Psoas muscle (tissue), 7 donors: ENCODE measurements at regions not wholly inside any gene's neighbourhood (a gene's known extent, or its start where the extent isn't known, plus 50 kb on each side); places are given as distances from the start of the nearest gene placed in this dataset.

Experiments used
- ATAC-seq, 4 donors: fragments of 200-7000 bp; cut with Tn5 transposase; one replicate each; pipeline ENCODE4 v1.9.1; 2020; ENCODE audit warnings: moderate library complexity in 3 of 4, mild to moderate bottlenecking in 2 of 4
- DNase-seq, 2 donors: peaks; one replicate each; pipeline ENCODE4 v3.0.0-alpha.2; 2020
- H3K27ac ChIP-seq: fragments of 200-600 bp; one replicate; pipeline ENCODE4 v1.8.0; 2022
- H3K27me3 ChIP-seq, 3 donors: fragments of 200-600 bp in 1 of 3; one replicate each; pipeline versions ENCODE4 v1.6.1 to v1.8.0; 2013 to 2022; ENCODE audit warnings: low read length in 2 of 3, mild to moderate bottlenecking in 2 of 3, moderate library complexity in 1 of 3; ENCODE audit not compliant: insufficient read depth in 3 of 3
- H3K36me3 ChIP-seq, 2 donors: fragments of 200-600 bp in 1 of 2; one replicate each; pipeline versions ENCODE4 v1.6.1 to v1.8.0; 2013 to 2022; ENCODE audit warnings: low read depth in 1 of 2, mild to moderate bottlenecking in 1 of 2, moderate library complexity in 1 of 2; ENCODE audit not compliant: insufficient read depth in 1 of 2
- H3K4me1 ChIP-seq: fragments of 200-600 bp; one replicate; pipeline ENCODE4 v1.8.0; 2022
- H3K4me3 ChIP-seq: fragments of 200-600 bp; one replicate; pipeline ENCODE4 v1.8.0; 2022; ENCODE audit warnings: mild to moderate bottlenecking
- H3K9me3 ChIP-seq: fragments of 200-600 bp; one replicate; pipeline ENCODE4 v1.8.0; 2022
- CTCF ChIP-seq: fragments of 200-600 bp; IDR thresholded peaks from one replicate; pipeline ENCODE4 v1.8.0; 2022; ENCODE audit warnings: antibody characterized with exemption
- WGBS, 3 donors: extraction: QIAGEN DNeasy Blood & Tissue Kit; methylation state at CpG; one replicate each; pipeline versions ENCODE4 v1.1.6 to v1.1.7; 2013; 5-methylcytosine and 5-hydroxymethylcytosine counted together
- intact Hi-C, 2 donors: fragments of 100-400 bp; cut with DNase I; formaldehyde crosslinking; loops; one replicate each; pipeline versions ENCODE4 v1.11.0 to v1.14.2; 2022
- donor health status: healthy with polysubstance abuse.
- donor health status: DM: no; HTN: no; CAD: no; lungs with moderate emphysema.
- donor health status: Bipolar disorder and iron deficiency.
- donor health status: healthy.
- donor health status: DM: yes; HTN: yes; CAD: no.
- donor health status: DM: no; HTN: no; CAD: no.
- donor health status: DM: yes; HTN: yes; CAD: no.

DNA sequence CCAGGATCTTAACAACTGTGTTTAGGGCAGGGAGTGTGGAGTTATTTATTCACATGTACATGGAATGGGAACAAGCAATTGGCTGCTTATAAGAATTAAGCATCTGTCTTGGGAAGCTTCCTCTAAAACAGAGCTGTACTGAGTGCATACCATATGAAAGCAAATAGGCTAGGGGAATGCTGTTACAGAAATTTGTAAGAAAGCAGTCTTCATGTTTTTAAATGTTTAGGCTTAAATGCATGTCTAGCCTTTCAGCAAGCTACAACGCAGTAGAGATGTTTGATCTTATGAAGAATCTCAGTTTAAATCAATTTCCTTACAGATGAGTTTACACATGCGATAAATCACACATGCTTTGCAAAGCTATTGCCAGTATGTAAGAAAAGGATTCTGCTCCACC lies 123.1 kb upstream of the MID1 start:
- no peak overlapping the region for H3K4me3 ChIP-seq
- no peak for TF ChIP-seq CTCF

DNA sequence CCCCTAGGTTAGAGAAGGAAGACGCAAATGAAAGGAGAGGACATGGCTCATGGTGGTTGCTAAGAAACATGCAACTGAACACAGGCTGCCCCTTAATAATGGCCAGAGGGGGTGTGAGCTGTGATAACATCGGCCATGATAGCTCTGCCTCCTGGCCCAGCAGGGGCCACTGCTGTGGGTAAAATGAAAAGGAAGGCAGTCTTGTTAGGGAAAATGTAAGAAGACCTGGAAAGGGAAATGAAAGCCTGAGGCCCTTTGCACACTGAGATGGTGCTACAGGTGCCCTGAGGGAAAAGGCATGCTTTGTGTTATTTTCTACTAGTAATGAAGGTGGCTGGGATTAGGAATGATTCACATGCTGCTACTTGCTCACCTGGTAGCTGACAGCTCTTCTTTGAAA lies 123.6 kb upstream of the MID1 start:
- Histone ChIP-seq H3K4me1 (no peaks in the 10 kb centered on the region), H3K4me3 (no peak overlapping the region), H3K9me3 (no peaks in the 10 kb centered on the region), H3K36me3 (no peaks in the 10 kb centered on the region), H3K27ac (no peak overlapping the region), H3K27me3 (peaks cover 0 to 11% (median 0%) of the 10 kb centered on the region in 3 donors)
- ATAC-seq (no peak), DNase-seq (no peak)
- intact Hi-C loops, result no loop called here
- WGBS, 3 donors, result 75 to 78% (median 76%) methylated on average over 2 of the region's 2 CpGs
- no peak for TF ChIP-seq CTCF

More for the DNA sequence above, 123.1 kb upstream of the MID1 start:
- WGBS, 3 donors, result 86 to 95% (median 95%) methylated on average over 2 of the region's 2 CpGs
- ATAC-seq (no peak), DNase-seq (no peak)
- intact Hi-C loops, result no loop called here
- no peaks in the 10 kb centered on the region for H3K36me3 ChIP-seq
- no peak overlapping the region for H3K27ac ChIP-seq
- H3K9me3 ChIP-seq, result no peaks in the 10 kb centered on the region
- H3K4me1 ChIP-seq, result no peaks in the 10 kb centered on the region
- H3K27me3 ChIP-seq, result peaks cover 0 to 11% (median 0%) of the 10 kb centered on the region in 3 donors

- Histone ChIP-seq H3K27me3 (peaks cover 0 to 13% (median 0%) of the 10 kb centered on the region in 3 donors), H3K9me3 (no peaks in the 10 kb centered on the region), H3K4me3 (no peak overlapping the region), H3K27ac (no peak overlapping the region), H3K4me1 (no peaks in the 10 kb centered on the region), H3K36me3 (no peaks in the 10 kb centered on the region)
- DNase-seq (no peak), ATAC-seq (no peak)
- no peak for TF ChIP-seq CTCF
- WGBS, 3 donors, result 0 to 40% (median 28%) methylated on average over 1 of the region's 1 CpG
- intact Hi-C loops, result no loop called here
Measured at GRCh38 chrX:10747975-10748374, 127.6 kb upstream of the MID1 start.

- DNase-seq (no peak), ATAC-seq (no peak)
- no peak overlapping the region for H3K27ac ChIP-seq
- no peaks in the 10 kb centered on the region for H3K9me3 ChIP-seq
- H3K27me3 ChIP-seq, result peaks cover 0 to 9% (median 0%) of the 10 kb centered on the region in 3 donors
- intact Hi-C loops, result no loop called here
- no peaks in the 10 kb centered on the region for H3K4me1 ChIP-seq
- H3K36me3 ChIP-seq, result no peaks in the 10 kb centered on the region
- WGBS, 3 donors, result 49 to 69% (median 61%) methylated on average over 3 of the region's 3 CpGs
- no peak overlapping the region for H3K4me3 ChIP-seq
- TF ChIP-seq CTCF, result no peak
Measured at GRCh38 chrX:10749113-10749512, 128.7 kb upstream of the MID1 start.

DNA sequence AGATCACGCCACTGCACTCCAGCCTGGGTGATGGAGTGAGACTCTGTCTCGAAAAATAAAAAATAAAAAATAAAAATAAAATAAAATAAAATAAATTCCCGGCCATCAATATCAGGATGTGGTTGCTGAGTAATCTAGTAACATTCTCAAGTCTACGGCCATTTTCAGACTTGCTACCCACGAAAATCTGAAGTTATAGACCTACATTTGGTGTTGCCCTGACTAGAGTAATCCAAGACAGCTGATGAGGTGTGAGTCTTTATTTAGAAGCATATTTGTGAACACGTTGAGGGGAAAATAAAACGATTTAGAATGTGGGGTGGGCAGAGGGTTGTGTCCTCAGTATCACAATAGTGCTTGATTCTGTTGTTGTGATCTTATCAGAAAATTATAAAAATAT lies 130.2 kb upstream of the MID1 start:
- intact Hi-C loops, result no loop called here
- ATAC-seq, result no peak
- no peak overlapping the region for H3K4me3 ChIP-seq
- H3K9me3 ChIP-seq, result no peaks in the 10 kb centered on the region
- H3K27ac ChIP-seq, result no peak overlapping the region
- DNase-seq, result no peak
- no peaks in the 10 kb centered on the region for H3K36me3 ChIP-seq
- no peaks in the 10 kb centered on the region for H3K4me1 ChIP-seq
- TF ChIP-seq CTCF, result no peak
- peaks cover 0 to 7% (median 0%) of the 10 kb centered on the region in 3 donors for H3K27me3 ChIP-seq
- WGBS, 3 donors, result 69 to 90% (median 88%) methylated on average over 7 of the region's 7 CpGs
